K562 (cell line): ENCODE measurements at regions not wholly inside any gene's neighbourhood (a gene's known extent, or its start where the extent isn't known, plus 50 kb on each side); places are given as distances from the start of the nearest gene placed in this dataset.
"Not testable (repeated sequence)": the region's sequence is repeated elsewhere in the genome, so short reads cannot be mapped to it uniquely, and the experiment has no call there.

ENCODE experiments used
- ATAC-seq: fragments of 200-7000 bp; cut with Tn5 transposase; 3 replicates; pipeline ENCODE4 v1.9.1; 2020; ENCODE audit warnings: moderate library complexity
- BruUV-seq: library from RNA; stranded (reverse); fragments of 400-500 nt; replicated peaks from 2 replicates; lab custom pipeline; 2021; lab: Mats Ljungman, UMichigan
- CTCF ChIA-PET: fragments of 300-600 bp; formaldehyde crosslinking; extraction: SDS; loops from one replicate; lab custom pipeline; 2021; ENCODE audit warnings: low intra/inter-chr PET ratio; lab: Yijun Ruan, JAX
- POLR2A ChIA-PET: fragments of 300-600, 350-650 bp; sonication (Branson Sonifier 250); formaldehyde crosslinking; extraction: SDS; loops from one replicate; lab custom pipeline; 2021; ENCODE audit warnings: antibody characterized with exemption, inconsistent platforms; lab: Yijun Ruan, JAX
- DNase-seq, 4 experiments: peaks; one replicate each; pipeline versions ENCODE4 v3.0.0 to v3.0.0-alpha.2; 2011 to 2018; ENCODE audit warnings: low spot score in 3 of 4, mixed read lengths in 3 of 4; ENCODE audit errors: extremely low read depth in 1 of 4
- FAIRE-seq: peaks from 2 replicates; lab custom pipeline; 2011; peaks lifted over from hg19 to GRCh38; lab: Jason Lieb, UNC
- H2AFZ ChIP-seq: 2 replicates; pipeline ENCODE4 v1.6.0; 2011; ENCODE audit warnings: low read depth, low read length, control low read depth, inconsistent platforms
- H3K27ac ChIP-seq: fragments of 200-600 bp; 3 replicates; pipeline ENCODE4 v1.8.0; 2011; ENCODE audit warnings: low read depth, mild to moderate bottlenecking, control low read depth, inconsistent platforms, low read length, moderate library complexity, mixed read lengths; ENCODE audit errors: extremely low read depth
- H3K27me3 ChIP-seq, 2 experiments: fragments of 300-600 bp in 1 of 2; 2 replicates in 1 of 2; 3 replicates in 1 of 2; pipeline versions ENCODE4 v1.6.0 to v1.8.0; 2011; ENCODE audit warnings: inconsistent platforms in 2 of 2, low read length in 2 of 2, mild to moderate bottlenecking in 1 of 2, mixed read lengths in 1 of 2, moderate library complexity in 1 of 2; ENCODE audit not compliant: control insufficient read depth in 2 of 2, insufficient read depth in 2 of 2
- H3K36me3 ChIP-seq: fragments of 300-600 bp; 3 replicates; pipeline ENCODE4 v1.8.0; 2011; ENCODE audit warnings: mild to moderate bottlenecking, low read length, inconsistent platforms; ENCODE audit not compliant: control insufficient read depth, insufficient read depth
- H3K4me1 ChIP-seq, 2 experiments: fragments of 200-600 bp in 1 of 2; replicated peaks in 1 of 2; 2 replicates in 1 of 2; 3 replicates in 1 of 2; pipeline versions ENCODE4 v1.5.1 to v1.8.0; 2011; ENCODE audit warnings: inconsistent platforms in 2 of 2, low read length in 2 of 2, mild to moderate bottlenecking in 1 of 2, mixed read lengths in 1 of 2, moderate library complexity in 1 of 2; ENCODE audit not compliant: control insufficient read depth in 2 of 2, insufficient read depth in 2 of 2
- H3K4me2 ChIP-seq: 2 replicates; pipeline ENCODE4 v1.6.1; 2011; ENCODE audit warnings: low read length, control low read depth, inconsistent platforms, mixed read lengths; ENCODE audit not compliant: insufficient read depth
- H3K4me3 ChIP-seq: fragments of 200-600 bp; sonication (generic), shearing (Covaris generic); 2 replicates; pipeline ENCODE4 v1.5.1; 2016; ENCODE audit warnings: control low read depth, inconsistent platforms
- H3K79me2 ChIP-seq: fragments of 200-600 bp; 3 replicates; pipeline ENCODE4 v1.8.0; 2011; ENCODE audit warnings: low read length, inconsistent platforms; ENCODE audit not compliant: control insufficient read depth, insufficient read depth
- H3K9ac ChIP-seq, 2 experiments: 2 replicates each; pipeline versions ENCODE4 v1.6.0 to v1.6.1; 2011; ENCODE audit warnings: low read depth in 2 of 2, low read length in 2 of 2, control low read depth in 1 of 2, inconsistent platforms in 1 of 2, mild to moderate bottlenecking in 1 of 2, mixed read lengths in 1 of 2; ENCODE audit not compliant: insufficient read depth in 1 of 2
- H3K9me1 ChIP-seq: one replicate; pipeline ENCODE4 v1.6.0; 2011; ENCODE audit warnings: inconsistent platforms, mild to moderate bottlenecking, low read length, moderate library complexity; ENCODE audit not compliant: control insufficient read depth, insufficient read depth
- H3K9me3 ChIP-seq: replicated peaks from 2 replicates; pipeline ENCODE4 v1.5.1; 2011; ENCODE audit warnings: low read depth, low read length, inconsistent platforms; ENCODE audit not compliant: control insufficient read depth, insufficient read depth
- H4K20me1 ChIP-seq: replicated peaks from 2 replicates; pipeline ENCODE4 v1.6.1; 2011; ENCODE audit warnings: low read length, inconsistent platforms, mixed read lengths; ENCODE audit not compliant: control insufficient read depth, insufficient read depth
- CBFA2T2 ChIP-seq: fragments of 450-650 bp; conservative IDR thresholded peaks from 2 replicates; pipeline ENCODE4 v1.6.1; 2017; ENCODE audit warnings: mild to moderate bottlenecking
- ETV1 ChIP-seq: fragments of 450-650 bp; conservative IDR thresholded peaks from 2 replicates; pipeline ENCODE4 v1.6.1; 2016; ENCODE audit warnings: missing genetic modification characterization, control low read depth, low read depth, missing compliant biosample characterization
- HMG20B ChIP-seq: fragments of 250-450 bp; sonication (Bioruptor Pico); IDR thresholded peaks from 2 replicates; pipeline ENCODE4 v1.5.0; 2021; ENCODE audit warnings: mild to moderate bottlenecking
- MIER1 ChIP-seq: fragments of 450-650 bp; IDR thresholded peaks from 2 replicates; pipeline ENCODE4 v1.6.1; 2016; ENCODE audit warnings: antibody characterized with exemption, mild to moderate bottlenecking, low read depth
- NRF1 ChIP-seq, 2 experiments: fragments of 450-650 bp; IDR thresholded peaks in 1 of 2; conservative IDR thresholded peaks in 1 of 2; 2 replicates each; pipeline ENCODE4 v1.6.1; 2014; ENCODE audit warnings: mild to moderate bottlenecking in 2 of 2
- SMARCB1 ChIP-seq: IDR thresholded peaks from 2 replicates; pipeline ENCODE4 v1.6.1; 2011; ENCODE audit warnings: improper control_type of control experiment, low read depth; ENCODE audit not compliant: insufficient read length
- ZBTB8A ChIP-seq: fragments of 450-650 bp; IDR thresholded peaks from 2 replicates; pipeline ENCODE4 v1.6.1; 2018; ENCODE audit warnings: mild to moderate bottlenecking, moderate library complexity; ENCODE audit not compliant: partially characterized antibody
- ZNF354B ChIP-seq: fragments of 250-450 bp; sonication (Bioruptor Pico); IDR thresholded peaks from 2 replicates; pipeline ENCODE4 v1.4.0; 2020
- ZNF507 ChIP-seq: conservative IDR thresholded peaks from 2 replicates; pipeline ENCODE4 v1.6.1; 2017; ENCODE audit warnings: missing genetic modification characterization, missing compliant biosample characterization
- WGBS: fragments of 100-300 bp; shearing (Covaris generic); methylation state at CpG from one replicate; pipeline ENCODE4 v1.1.6; 2016; ENCODE audit warnings: low coverage, mixed read lengths; ENCODE audit not compliant: insufficient coverage; ENCODE audit errors: missing lambda C conversion rate; 5-methylcytosine and 5-hydroxymethylcytosine counted together
- in situ Hi-C: fragments of 300-500 bp; cut with MboI; formaldehyde crosslinking; loops from 4 replicates; pipeline ENCODE4 v1.15.0; 2018; ENCODE audit warnings: inconsistent platforms, mixed read lengths
- intact Hi-C: fragments of 100-400 bp; cut with micrococcal nuclease; formaldehyde crosslinking; loops from 2 replicates; pipeline ENCODE4 v1.14.2; 2022
- TF ChIP-seq, protein P1 (sequence below): fragments of 450-650 bp; formaldehyde crosslinking; IDR thresholded peaks from 2 replicates; pipeline ENCODE4 v1.4.0; 2020; ENCODE audit warnings: mild to moderate bottlenecking, moderate library complexity
- TF ChIP-seq, protein P2 (sequence below): sonication (generic); formaldehyde crosslinking; IDR thresholded peaks from 2 replicates; pipeline ENCODE4 v1.8.0; 2022; ENCODE audit warnings: missing genetic modification reagents, mild to moderate bottlenecking, borderline replicate concordance

DNA sequence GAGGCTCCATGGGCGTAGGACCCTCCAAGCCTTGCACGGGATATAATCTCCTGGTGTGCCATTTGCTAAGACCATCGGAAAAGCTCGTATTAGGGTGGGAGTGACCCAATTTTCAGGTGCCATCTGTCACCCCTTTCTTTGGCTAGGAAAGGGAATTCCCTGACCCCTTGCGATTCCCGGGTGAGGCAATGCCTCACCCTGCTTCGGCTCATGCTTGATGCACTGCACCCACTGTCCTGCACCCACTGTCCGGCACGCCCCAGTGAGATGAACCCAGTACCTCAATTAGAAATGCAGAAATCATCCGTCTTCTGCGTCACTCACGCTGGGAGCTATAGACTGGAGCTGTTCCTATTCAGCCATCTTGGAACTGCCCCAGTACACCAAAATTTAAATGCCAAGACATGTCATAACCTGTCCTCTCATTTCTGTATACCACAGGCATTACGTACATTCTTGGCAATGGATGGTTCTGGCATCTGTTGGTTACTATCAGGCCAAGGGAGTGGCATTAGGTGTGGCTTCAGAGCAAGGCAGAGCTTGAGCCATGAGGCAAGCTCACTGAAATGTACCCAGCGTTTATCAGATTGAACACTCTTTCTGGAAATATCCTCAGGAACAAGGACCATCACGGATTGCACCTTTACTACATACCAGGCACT, 95.4 kb upstream of the GALNT18 start (continued):
- no peak for TF ChIP-seq ETV1 (tag)

DNA sequence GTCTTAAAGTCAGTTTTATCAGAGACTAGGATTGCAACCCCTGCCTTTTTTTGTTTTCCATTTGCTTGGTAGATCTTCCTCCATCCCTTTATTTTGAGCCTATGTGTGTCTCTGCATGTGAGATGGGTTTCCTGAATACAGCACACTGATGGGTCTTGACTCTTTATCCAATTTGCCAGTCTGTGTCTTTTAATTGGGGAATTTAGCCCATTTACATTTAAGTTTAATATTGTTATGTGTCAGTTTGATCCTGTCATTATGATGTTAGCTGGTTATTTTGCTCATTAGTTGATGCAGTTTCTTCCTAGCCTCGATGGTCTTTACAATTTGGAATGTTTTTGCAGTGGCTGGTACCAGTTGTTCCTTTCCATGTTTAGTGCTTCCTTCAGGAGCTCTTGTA, 93.3 kb upstream of the GALNT18 start:
- H2AFZ ChIP-seq, CTCF ChIA-PET, H3K36me3 ChIP-seq, H3K9me3 ChIP-seq, H3K27ac ChIP-seq, H3K4me1 ChIP-seq, H4K20me1 ChIP-seq, in situ Hi-C loops, POLR2A ChIA-PET, H3K27me3 ChIP-seq, FAIRE-seq, H3K79me2 ChIP-seq, ATAC-seq, intact Hi-C loops, H3K9ac ChIP-seq, DNase-seq, H3K4me3 ChIP-seq, H3K9me1 ChIP-seq, BruUV-seq, H3K4me2 ChIP-seq: not testable (repeated sequence)
- TF ChIP-seq ZNF507 (tag) (peak; percentile 92), ZNF354B (CRISPR knock-in tag) (0 out of 2 replicates have a peak, but pooled peaks have one; percentile 18)
- WGBS, result 0% methylated on average over 1 of the region's 1 CpG

DNA sequence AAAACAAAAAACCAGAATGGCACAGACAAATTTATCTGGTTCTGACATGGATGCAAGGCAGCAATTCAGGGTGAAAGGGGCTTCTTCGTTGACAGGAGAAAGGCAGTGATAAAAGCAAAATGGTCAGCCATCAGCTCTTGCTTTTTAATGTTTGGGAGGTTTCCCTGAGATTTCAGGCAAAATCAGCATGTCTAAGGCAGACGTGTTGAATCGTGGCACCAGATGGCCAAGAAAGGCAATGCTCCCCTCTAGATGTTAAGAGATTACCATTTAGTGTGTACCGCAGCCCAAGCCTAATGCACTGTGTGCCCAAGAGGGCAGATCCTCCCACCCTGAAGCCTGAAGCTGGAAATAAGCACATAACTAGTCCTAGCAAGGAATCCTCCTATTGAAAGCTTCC, 88.8 kb upstream of the GALNT18 start:
- CTCF ChIA-PET, result no interaction called here
- Histone ChIP-seq H2AFZ (no peak overlapping the region), H3K79me2 (no peaks in the 10 kb centered on the region), H3K4me3 (no peak overlapping the region), H3K27me3 (no peaks in the 10 kb centered on the region), H3K9ac (no peak overlapping the region), H3K4me1 (no peaks in the 10 kb centered on the region), H3K9me1 (no peaks in the 10 kb centered on the region), H3K4me2 (no peak overlapping the region), H3K9me3 (no peaks in the 10 kb centered on the region), H3K27ac (no peak overlapping the region), H3K36me3 (no peaks in the 10 kb centered on the region), H4K20me1 (no peaks in the 10 kb centered on the region)
- intact Hi-C loops, result no loop called here
- BruUV-seq, result no TSS peak
- ATAC-seq (no peak), DNase-seq (no peak), FAIRE-seq (no peak)
- WGBS, result 0% methylated on average over 4 of the region's 4 CpGs
- in situ Hi-C loops, result no loop called here
- POLR2A ChIA-PET, result no interaction called here
- TF ChIP-seq, protein P1, sequence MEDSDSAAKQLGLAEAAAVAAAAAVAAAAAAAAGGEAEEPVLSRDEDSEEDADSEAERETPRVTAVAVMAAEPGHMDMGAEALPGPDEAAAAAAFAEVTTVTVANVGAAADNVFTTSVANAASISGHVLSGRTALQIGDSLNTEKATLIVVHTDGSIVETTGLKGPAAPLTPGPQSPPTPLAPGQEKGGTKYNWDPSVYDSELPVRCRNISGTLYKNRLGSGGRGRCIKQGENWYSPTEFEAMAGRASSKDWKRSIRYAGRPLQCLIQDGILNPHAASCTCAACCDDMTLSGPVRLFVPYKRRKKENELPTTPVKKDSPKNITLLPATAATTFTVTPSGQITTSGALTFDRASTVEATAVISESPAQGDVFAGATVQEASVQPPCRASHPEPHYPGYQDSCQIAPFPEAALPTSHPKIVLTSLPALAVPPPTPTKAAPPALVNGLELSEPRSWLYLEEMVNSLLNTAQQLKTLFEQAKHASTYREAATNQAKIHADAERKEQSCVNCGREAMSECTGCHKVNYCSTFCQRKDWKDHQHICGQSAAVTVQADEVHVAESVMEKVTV (CRISPR knock-in tag), result no peak
- no peak for TF ChIP-seq CBFA2T2
- TF ChIP-seq MIER1, result no peak
- no peak for TF ChIP-seq SMARCB1
- no peak for TF ChIP-seq NRF1 (conservative IDR thresholded peaks at IDR 0.05 in 1 of 2, IDR thresholded peaks at IDR 0.05 in 1 of 2)
- no peak for TF ChIP-seq HMG20B (CRISPR knock-in tag)
- TF ChIP-seq, protein P2, sequence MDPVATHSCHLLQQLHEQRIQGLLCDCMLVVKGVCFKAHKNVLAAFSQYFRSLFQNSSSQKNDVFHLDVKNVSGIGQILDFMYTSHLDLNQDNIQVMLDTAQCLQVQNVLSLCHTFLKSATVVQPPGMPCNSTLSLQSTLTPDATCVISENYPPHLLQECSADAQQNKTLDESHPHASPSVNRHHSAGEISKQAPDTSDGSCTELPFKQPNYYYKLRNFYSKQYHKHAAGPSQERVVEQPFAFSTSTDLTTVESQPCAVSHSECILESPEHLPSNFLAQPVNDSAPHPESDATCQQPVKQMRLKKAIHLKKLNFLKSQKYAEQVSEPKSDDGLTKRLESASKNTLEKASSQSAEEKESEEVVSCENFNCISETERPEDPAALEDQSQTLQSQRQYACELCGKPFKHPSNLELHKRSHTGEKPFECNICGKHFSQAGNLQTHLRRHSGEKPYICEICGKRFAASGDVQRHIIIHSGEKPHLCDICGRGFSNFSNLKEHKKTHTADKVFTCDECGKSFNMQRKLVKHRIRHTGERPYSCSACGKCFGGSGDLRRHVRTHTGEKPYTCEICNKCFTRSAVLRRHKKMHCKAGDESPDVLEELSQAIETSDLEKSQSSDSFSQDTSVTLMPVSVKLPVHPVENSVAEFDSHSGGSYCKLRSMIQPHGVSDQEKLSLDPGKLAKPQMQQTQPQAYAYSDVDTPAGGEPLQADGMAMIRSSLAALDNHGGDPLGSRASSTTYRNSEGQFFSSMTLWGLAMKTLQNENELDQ (CRISPR knock-in tag), result no peak
- no peak for TF ChIP-seq ZBTB8A
